Smooth muscle cell (in vitro differentiated cells): ENCODE measurements at regions not wholly inside any gene's neighbourhood (a gene's known extent, or its start where the extent isn't known, plus 50 kb on each side); places are given as distances from the start of the nearest gene placed in this dataset.

Experiments
- DNase-seq: peaks from one replicate; lab custom pipeline; 2025; ENCODE audit not compliant: unreplicated experiment; lab: John Stamatoyannopoulos, UW
- H2AFZ ChIP-seq: fragments of 200-600 bp; sonication (generic); 2 replicates; pipeline ENCODE4 v1.6.0; 2016; ENCODE audit warnings: antibody characterized with exemption, low read depth, mild to moderate bottlenecking
- H3F3A ChIP-seq: fragments of 200-600 bp; sonication (generic); 2 replicates; pipeline ENCODE4 v1.6.0; 2017; ENCODE audit warnings: antibody characterized with exemption, low read depth
- H3K27ac ChIP-seq: fragments of 200-600 bp; sonication (generic); 2 replicates; pipeline ENCODE4 v1.5.1; 2016; ENCODE audit warnings: low read depth, mild to moderate bottlenecking
- H3K27me3 ChIP-seq: fragments of 200-600 bp; sonication (generic); 2 replicates; pipeline ENCODE4 v1.6.1; 2016; ENCODE audit warnings: low read depth, mild to moderate bottlenecking
- H3K36me3 ChIP-seq: fragments of 200-600 bp; sonication (generic); 2 replicates; pipeline ENCODE4 v1.5.1; 2016; ENCODE audit warnings: low read depth
- H3K4me1 ChIP-seq: fragments of 200-600 bp; sonication (generic); 2 replicates; pipeline ENCODE4 v1.5.1; 2016; ENCODE audit warnings: low read depth
- H3K4me2 ChIP-seq: fragments of 200-600 bp; sonication (generic); 2 replicates; pipeline ENCODE4 v1.6.0; 2016; ENCODE audit warnings: mild to moderate bottlenecking
- H3K4me3 ChIP-seq: fragments of 200-600 bp; sonication (generic); 2 replicates; pipeline ENCODE4 v1.5.1; 2016; ENCODE audit warnings: mild to moderate bottlenecking
- H3K79me2 ChIP-seq: fragments of 200-600 bp; sonication (generic); 2 replicates; pipeline ENCODE4 v1.6.0; 2016; ENCODE audit warnings: low read depth, mild to moderate bottlenecking
- H3K9ac ChIP-seq: fragments of 200-600 bp; sonication (generic); 2 replicates; pipeline ENCODE4 v1.6.0; 2016; ENCODE audit warnings: low read depth
- H3K9me3 ChIP-seq: fragments of 200-600 bp; sonication (generic); replicated peaks from 2 replicates; pipeline ENCODE4 v1.5.1; 2016; ENCODE audit warnings: low read depth
- H4K20me1 ChIP-seq: fragments of 200-600 bp; sonication (generic); 2 replicates; pipeline ENCODE4 v1.6.0; 2016; ENCODE audit warnings: low read depth
- WGBS: methylation state at CpG from one replicate; pipeline ENCODE4 v1.1.7; 2016; ENCODE audit warnings: low lambda C conversion rate; 5-methylcytosine and 5-hydroxymethylcytosine counted together
- TF ChIP-seq, protein P1 (sequence below): fragments of 200-600 bp; sonication (generic); IDR thresholded peaks from 2 replicates; pipeline ENCODE4 v1.5.1; 2017; ENCODE audit warnings: borderline replicate concordance, mild to moderate bottlenecking, antibody characterized with exemption; ENCODE audit not compliant: insufficient read depth, poor library complexity, severe bottlenecking

DNA sequence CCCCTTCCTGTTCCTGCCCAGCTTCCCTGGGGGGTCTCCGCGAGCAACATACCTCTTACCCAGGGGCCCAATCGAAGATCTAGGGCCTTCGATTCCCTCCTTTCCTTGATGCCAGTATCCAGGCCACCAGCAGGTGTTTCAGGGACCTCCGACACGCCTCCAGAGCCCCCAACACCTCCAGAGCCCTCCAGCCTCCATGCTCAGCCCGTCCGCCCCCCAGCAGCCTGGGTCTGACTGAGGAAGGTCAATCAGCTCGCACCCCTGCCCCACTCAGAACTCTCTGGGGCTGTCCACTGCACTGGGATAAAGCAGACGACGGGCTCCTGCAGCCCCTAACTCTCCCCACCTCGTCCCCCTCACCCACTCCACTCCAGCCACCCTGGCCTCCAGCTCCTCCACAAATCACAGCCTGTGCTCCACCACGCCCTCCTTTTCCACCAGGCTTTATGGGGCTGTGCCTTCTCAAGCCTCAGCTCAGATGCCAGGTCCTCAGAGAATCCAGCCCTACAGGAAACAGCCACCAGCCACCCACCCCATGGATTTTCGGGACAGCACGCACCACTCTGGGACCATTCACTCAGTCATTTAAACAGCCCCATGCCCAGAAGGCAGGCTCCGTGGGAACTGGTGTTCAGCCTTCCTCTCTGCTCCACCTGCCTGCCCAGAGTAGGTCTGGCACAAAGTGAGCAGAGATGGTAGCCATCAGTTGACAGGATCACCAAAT, 247.1 kb downstream of the RBFOX3 start:
- Histone ChIP-seq H3K79me2 (no peaks in the 10 kb centered on the region), H3K4me3 (no peak overlapping the region), H3K4me2 (no peak overlapping the region), H3K27ac (no peak overlapping the region), H3F3A (no peaks in the 10 kb centered on the region), H3K9me3 (no peaks in the 10 kb centered on the region), H4K20me1 (no peaks in the 10 kb centered on the region), H3K36me3 (no peaks in the 10 kb centered on the region), H3K4me1 (no peaks in the 10 kb centered on the region), H2AFZ (no peak overlapping the region), H3K27me3 (peaks cover 25% of the 10 kb centered on the region), H3K9ac (no peak overlapping the region)
- 86% methylated on average over 16 of the region's 16 CpGs for WGBS
- TF ChIP-seq, protein P1, sequence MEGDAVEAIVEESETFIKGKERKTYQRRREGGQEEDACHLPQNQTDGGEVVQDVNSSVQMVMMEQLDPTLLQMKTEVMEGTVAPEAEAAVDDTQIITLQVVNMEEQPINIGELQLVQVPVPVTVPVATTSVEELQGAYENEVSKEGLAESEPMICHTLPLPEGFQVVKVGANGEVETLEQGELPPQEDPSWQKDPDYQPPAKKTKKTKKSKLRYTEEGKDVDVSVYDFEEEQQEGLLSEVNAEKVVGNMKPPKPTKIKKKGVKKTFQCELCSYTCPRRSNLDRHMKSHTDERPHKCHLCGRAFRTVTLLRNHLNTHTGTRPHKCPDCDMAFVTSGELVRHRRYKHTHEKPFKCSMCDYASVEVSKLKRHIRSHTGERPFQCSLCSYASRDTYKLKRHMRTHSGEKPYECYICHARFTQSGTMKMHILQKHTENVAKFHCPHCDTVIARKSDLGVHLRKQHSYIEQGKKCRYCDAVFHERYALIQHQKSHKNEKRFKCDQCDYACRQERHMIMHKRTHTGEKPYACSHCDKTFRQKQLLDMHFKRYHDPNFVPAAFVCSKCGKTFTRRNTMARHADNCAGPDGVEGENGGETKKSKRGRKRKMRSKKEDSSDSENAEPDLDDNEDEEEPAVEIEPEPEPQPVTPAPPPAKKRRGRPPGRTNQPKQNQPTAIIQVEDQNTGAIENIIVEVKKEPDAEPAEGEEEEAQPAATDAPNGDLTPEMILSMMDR: no peak
- DNase-seq: no peak

DNA sequence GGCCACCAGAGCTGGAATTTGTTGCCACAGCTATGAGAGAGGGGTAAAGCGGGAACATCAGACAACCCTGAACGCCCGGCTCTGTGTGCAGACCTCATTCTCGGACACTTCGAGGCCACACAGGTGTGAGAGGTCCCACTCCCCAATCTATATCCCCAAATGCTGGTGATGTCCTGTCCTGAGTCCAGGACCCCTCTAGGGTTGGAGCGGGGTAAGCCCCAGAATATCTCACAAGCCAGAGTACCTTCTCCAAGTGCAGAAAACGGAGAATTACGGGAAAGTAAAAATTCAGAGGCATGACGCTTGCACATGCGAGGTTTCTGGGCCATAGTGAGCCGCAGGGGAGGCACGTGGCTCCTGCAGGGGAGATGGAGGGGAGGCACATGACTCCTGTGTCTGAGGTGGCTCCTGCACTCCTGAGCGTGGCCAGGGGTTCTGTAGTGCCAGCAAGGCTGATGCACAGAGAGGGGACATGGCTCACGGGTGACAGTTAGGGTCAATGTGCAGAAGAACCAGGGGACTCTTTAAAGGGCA, 248.0 kb downstream of the RBFOX3 start:
- H3K27me3 ChIP-seq: peaks cover 25% of the 10 kb centered on the region
- 92% methylated on average over 14 of the region's 14 CpGs for WGBS

DNA sequence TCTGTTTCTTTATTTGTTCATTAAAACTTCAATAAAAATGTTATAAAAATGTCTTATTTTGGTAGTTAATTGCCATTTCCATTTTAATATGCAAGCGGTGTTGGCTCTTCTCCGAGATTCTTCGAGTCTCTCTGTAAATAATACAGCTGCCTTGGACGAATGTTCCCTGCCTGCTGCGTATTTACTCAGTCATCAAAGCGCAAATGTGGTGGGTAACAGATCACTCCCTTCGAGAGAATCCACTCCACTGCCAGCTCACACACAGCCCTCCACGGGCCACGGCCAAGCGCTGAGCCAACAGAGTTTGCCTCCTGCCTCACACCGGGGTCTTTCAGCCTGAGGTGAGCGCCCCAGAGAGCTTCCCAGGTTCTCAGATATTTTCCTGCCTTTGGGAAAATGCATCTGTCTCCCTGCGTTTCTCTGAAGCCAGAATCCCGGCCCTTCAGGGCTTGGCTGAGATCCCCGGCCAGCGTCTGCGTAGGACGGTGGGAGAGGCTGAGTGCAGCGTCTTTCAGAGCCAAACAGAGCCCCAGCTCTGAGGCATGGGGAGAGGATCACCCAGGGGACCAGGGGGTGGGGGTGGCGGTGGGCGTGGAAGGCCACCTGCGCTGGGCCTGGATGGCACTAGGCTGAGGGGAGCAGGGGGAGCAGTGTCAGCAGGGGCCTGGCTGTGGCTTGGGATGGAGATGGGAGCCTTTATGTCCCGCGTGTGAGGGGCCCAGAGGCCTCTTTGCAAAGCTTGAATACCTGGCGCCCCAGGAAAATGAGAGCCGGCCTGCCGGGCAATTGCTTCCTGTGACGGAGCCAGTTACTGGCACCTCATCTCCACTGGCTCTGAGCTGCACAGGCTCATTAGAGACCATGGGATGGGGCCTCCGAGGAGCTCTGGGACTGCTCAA, 248.7 kb downstream of the RBFOX3 start:
- Histone ChIP-seq H3K4me2 (no peak overlapping the region), H3K4me3 (no peak overlapping the region), H3K36me3 (no peaks in the 10 kb centered on the region), H3K9me3 (no peaks in the 10 kb centered on the region), H2AFZ (no peak overlapping the region), H3K79me2 (no peaks in the 10 kb centered on the region), H3K9ac (no peak overlapping the region), H3K27me3 (peaks cover 25% of the 10 kb centered on the region), H3K27ac (no peak overlapping the region), H4K20me1 (no peaks in the 10 kb centered on the region), H3K4me1 (no peaks in the 10 kb centered on the region), H3F3A (no peaks in the 10 kb centered on the region)
- TF ChIP-seq, protein P1: no peak
- WGBS: 83% methylated on average over 22 of the region's 29 CpGs
- no peak for DNase-seq

More for the DNA sequence above, 248.0 kb downstream of the RBFOX3 start:
- Histone ChIP-seq H3K36me3 (no peaks in the 10 kb centered on the region), H3K4me3 (no peak overlapping the region), H3K79me2 (no peaks in the 10 kb centered on the region), H3K9me3 (no peaks in the 10 kb centered on the region), H3K27ac (no peak overlapping the region), H2AFZ (no peak overlapping the region), H4K20me1 (no peaks in the 10 kb centered on the region), H3K9ac (no peak overlapping the region), H3K4me2 (no peak overlapping the region), H3K4me1 (no peaks in the 10 kb centered on the region), H3F3A (no peaks in the 10 kb centered on the region)
- DNase-seq: no peak
- TF ChIP-seq, protein P1: no peak
